ENCODE measurements at regions not wholly inside any gene's neighbourhood (a gene's known extent, or its start where the extent isn't known, plus 50 kb on each side); places are given as distances from the start of the nearest gene placed in this dataset.

DNA sequence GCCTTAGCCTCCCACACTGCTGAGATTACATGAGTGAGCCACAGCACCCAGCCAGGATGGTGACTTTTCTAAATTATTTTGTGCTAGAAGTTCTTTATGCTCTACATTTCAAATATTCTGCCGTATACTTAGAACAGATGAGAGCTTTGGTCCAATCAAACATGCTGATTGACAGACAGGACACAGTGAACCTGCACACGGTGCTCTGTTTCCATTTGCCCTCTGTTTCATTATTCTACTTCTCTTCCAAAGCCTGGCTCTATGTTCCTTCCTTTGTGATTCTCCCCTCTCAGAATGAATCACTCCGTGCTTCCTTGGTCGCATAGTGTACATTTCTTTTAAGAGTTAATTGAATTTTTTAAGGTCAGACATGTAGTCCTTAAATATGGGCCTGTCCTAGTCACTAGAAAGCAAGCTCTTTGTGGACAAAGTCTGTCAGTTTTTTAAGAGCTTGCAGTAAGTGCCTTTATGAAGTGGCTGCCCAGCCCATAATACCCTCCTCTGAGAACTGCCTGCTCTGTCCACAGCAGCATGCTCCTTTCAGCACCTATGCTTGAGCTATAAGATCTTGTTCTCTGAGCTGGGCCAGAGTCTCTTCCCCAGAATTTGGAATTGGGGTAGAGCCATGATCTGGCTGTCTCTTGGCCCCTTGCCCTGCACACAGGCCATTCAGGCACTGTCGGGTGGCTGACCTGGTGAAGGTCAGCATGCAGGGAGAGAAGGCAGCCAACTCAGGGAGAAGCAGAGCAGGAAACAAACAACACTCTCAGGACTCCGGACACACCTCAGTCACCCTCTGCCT is 66.8 kb upstream of the SLC44A3 start:
- TF ChIP-seq, protein P1, sequence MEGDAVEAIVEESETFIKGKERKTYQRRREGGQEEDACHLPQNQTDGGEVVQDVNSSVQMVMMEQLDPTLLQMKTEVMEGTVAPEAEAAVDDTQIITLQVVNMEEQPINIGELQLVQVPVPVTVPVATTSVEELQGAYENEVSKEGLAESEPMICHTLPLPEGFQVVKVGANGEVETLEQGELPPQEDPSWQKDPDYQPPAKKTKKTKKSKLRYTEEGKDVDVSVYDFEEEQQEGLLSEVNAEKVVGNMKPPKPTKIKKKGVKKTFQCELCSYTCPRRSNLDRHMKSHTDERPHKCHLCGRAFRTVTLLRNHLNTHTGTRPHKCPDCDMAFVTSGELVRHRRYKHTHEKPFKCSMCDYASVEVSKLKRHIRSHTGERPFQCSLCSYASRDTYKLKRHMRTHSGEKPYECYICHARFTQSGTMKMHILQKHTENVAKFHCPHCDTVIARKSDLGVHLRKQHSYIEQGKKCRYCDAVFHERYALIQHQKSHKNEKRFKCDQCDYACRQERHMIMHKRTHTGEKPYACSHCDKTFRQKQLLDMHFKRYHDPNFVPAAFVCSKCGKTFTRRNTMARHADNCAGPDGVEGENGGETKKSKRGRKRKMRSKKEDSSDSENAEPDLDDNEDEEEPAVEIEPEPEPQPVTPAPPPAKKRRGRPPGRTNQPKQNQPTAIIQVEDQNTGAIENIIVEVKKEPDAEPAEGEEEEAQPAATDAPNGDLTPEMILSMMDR (IDR thresholded peaks at IDR 0.05 in 4 of 5, conservative IDR thresholded peaks at IDR 0.05 in 1 of 5), result no peak
- no peak for TF ChIP-seq POLR2A (IDR thresholded peaks at IDR 0.05)
